ENCODE measurements at regions not wholly inside any gene's neighbourhood (a gene's known extent, or its start where the extent isn't known, plus 50 kb on each side); places are given as distances from the start of the nearest gene placed in this dataset.

DNA sequence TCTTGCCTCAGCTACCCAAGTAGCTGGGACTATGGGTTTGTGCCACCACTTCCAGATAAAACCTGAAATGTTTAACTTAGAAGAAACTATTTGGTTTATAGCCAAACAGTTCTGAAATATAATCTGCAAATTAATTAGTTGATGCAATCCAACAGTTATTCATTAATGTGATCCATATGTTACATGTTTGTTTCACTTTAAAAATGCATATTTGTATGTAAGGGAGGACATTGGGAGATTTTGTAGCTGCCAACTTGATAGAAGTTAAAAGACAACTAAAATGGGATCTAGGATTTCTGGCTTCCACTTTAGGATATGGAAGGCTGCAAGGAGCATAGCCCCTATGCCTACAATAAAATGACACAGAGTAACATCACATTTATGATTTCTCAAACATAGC, 532.5 kb upstream of the SLC10A2 start:
- no peak for DNase-seq
- Histone ChIP-seq H3K36me3 (no peaks in the 10 kb centered on the region), H3K27ac (replicated peaks) (no peak overlapping the region), H3K27me3 (ENCODE audit: low read depth) (no peaks in the 10 kb centered on the region), H3K4me1 (no peaks in the 10 kb centered on the region), H3K4me3 (no peak overlapping the region), H3K9me3 (replicated peaks) (no peaks in the 10 kb centered on the region)
- TF ChIP-seq, protein P1, sequence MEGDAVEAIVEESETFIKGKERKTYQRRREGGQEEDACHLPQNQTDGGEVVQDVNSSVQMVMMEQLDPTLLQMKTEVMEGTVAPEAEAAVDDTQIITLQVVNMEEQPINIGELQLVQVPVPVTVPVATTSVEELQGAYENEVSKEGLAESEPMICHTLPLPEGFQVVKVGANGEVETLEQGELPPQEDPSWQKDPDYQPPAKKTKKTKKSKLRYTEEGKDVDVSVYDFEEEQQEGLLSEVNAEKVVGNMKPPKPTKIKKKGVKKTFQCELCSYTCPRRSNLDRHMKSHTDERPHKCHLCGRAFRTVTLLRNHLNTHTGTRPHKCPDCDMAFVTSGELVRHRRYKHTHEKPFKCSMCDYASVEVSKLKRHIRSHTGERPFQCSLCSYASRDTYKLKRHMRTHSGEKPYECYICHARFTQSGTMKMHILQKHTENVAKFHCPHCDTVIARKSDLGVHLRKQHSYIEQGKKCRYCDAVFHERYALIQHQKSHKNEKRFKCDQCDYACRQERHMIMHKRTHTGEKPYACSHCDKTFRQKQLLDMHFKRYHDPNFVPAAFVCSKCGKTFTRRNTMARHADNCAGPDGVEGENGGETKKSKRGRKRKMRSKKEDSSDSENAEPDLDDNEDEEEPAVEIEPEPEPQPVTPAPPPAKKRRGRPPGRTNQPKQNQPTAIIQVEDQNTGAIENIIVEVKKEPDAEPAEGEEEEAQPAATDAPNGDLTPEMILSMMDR (IDR thresholded peaks at IDR 0.05; ENCODE audit: borderline replicate concordance): no peak
- intact Hi-C loops (cut with micrococcal nuclease): no loop called here

DNA sequence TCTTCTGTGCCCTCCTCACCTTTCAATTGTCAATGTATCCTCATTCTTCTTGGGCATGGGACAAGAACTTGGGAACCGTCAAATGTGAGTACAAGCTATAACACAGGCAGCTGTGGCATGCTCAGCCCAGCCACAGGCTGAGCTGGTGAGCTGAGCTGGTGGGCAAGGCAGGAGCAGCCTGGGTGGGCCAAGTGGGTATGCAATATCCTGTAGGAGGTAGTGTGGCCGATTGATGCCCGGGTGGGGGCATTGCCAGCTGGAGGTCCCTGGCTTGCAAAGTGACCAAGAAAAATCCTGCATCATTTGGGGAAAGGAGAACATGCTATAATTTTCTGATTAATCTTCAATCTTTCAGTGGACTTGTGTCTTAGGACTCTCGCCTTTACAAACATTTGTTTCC, 507.2 kb upstream of the SLC10A2 start:
- TF ChIP-seq, protein P1 (IDR thresholded peaks at IDR 0.05; ENCODE audit: borderline replicate concordance): no peak
- no peaks in the 10 kb centered on the region for H3K36me3 ChIP-seq
- no peak overlapping the region for H3K4me3 ChIP-seq
- H3K9me3 ChIP-seq (replicated peaks): peaks cover 33% of the 10 kb centered on the region
- no peaks in the 10 kb centered on the region for H3K4me1 ChIP-seq
- intact Hi-C loops (cut with micrococcal nuclease): no loop called here
- no peak overlapping the region for H3K27ac ChIP-seq (replicated peaks)
- no peak for DNase-seq
- no peaks in the 10 kb centered on the region for H3K27me3 ChIP-seq (ENCODE audit: low read depth)

DNA sequence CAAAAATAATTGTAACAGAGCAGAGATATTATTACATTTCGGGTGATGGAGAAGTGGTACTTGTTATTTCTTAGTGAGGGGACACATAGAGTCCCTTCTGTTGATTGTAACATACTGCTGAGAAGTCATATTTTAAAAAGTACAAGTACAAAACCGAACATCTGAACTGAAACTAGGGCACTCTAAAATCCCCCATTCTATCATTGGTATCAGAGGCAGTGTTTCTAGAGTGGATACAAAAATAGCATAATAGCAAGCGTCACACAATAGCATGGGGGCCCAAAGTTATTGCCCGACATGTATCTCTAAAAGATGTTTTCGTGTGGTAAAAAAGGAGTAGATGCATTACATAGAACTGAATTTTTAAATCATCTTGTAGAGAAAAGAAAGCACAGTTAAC, 502.1 kb upstream of the SLC10A2 start:
- intact Hi-C loops (cut with micrococcal nuclease): no loop called here
- Histone ChIP-seq H3K9me3 (replicated peaks) (peaks cover 14% of the 10 kb centered on the region), H3K27me3 (ENCODE audit: low read depth) (no peaks in the 10 kb centered on the region), H3K36me3 (no peaks in the 10 kb centered on the region), H3K27ac (replicated peaks) (no peak overlapping the region), H3K4me1 (no peaks in the 10 kb centered on the region), H3K4me3 (no peak overlapping the region)
- TF ChIP-seq, protein P1 (IDR thresholded peaks at IDR 0.05; ENCODE audit: borderline replicate concordance): no peak
- no peak for DNase-seq

DNA sequence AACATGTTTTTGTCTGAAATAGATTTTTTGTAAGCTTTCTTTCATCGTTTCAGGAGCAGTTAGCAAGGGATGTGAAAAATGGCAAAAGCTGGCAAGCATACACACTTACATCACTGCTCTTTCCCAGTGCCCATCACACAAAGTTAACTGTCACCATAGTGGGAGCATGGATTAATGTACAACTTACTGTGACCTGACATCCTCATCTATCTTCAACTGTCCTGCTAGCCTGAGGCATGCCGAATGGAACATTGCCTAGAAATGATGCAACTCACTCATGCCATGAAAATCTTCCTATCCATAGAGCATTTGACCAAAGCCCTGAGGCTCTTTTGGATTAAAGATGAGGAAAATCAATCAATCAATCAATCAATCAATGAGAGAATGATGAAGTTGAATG, 491.7 kb upstream of the SLC10A2 start:
- no peaks in the 10 kb centered on the region for H3K27me3 ChIP-seq (ENCODE audit: low read depth)

DNA sequence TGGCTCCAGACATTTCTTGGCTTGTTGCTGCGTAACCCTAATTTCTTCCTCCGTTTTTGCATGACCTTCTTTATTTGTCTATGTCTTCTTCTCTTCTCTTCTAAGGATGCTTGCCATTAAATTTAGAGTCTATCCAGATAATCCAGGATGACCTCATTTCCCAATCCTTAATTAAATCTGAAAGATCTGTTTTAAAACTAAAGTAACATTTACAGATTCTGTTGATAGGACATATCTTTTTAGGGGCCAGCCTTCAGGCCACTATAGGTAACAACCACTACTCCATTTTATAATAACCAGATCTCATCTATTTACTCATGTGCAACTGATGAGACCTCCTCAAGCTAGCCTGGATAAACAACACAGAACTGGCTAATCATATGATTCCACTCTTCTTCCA, 490.5 kb upstream of the SLC10A2 start:
- Histone ChIP-seq H3K27ac (replicated peaks) (no peak overlapping the region), H3K36me3 (no peaks in the 10 kb centered on the region), H3K4me3 (no peak overlapping the region), H3K27me3 (ENCODE audit: low read depth) (no peaks in the 10 kb centered on the region), H3K9me3 (replicated peaks) (no peaks in the 10 kb centered on the region), H3K4me1 (no peaks in the 10 kb centered on the region)
- DNase-seq: no peak
- TF ChIP-seq, protein P1 (IDR thresholded peaks at IDR 0.05; ENCODE audit: borderline replicate concordance): no peak
- intact Hi-C loops (cut with micrococcal nuclease): no loop called here

More for the DNA sequence above, 491.7 kb upstream of the SLC10A2 start:
- H3K9me3 ChIP-seq (replicated peaks): peaks cover 10% of the 10 kb centered on the region
- intact Hi-C loops (cut with micrococcal nuclease): no loop called here
- TF ChIP-seq, protein P1 (IDR thresholded peaks at IDR 0.05; ENCODE audit: borderline replicate concordance): no peak
- no peak for DNase-seq
- no peaks in the 10 kb centered on the region for H3K4me1 ChIP-seq
- no peak overlapping the region for H3K27ac ChIP-seq (replicated peaks)
- H3K4me3 ChIP-seq: no peak overlapping the region
- H3K36me3 ChIP-seq: no peaks in the 10 kb centered on the region

DNA sequence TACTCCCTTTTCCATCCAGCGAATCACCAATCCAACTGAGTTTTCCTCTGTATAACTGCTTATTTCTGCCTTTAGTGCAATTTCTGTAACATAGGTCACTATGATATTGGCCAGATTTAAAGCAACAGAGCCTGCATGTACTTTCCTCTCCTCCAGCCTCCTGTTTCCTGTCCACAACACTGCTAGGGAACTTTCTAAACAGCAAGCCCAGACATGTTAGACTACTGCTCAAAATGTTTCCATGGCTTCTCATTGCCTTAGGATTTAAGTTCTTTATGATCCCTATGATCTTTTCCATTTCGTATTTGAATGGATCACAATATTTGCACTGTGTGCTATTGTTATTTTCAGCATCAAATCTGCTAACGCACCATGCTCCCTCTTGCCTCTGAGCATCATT, 481.7 kb upstream of the SLC10A2 start:
- intact Hi-C loops (cut with micrococcal nuclease): no loop called here
- Histone ChIP-seq H3K27me3 (ENCODE audit: low read depth) (no peaks in the 10 kb centered on the region), H3K27ac (replicated peaks) (no peak overlapping the region), H3K4me3 (no peak overlapping the region), H3K9me3 (replicated peaks) (peaks cover 32% of the 10 kb centered on the region), H3K36me3 (no peaks in the 10 kb centered on the region), H3K4me1 (no peaks in the 10 kb centered on the region)
- TF ChIP-seq, protein P1 (IDR thresholded peaks at IDR 0.05; ENCODE audit: borderline replicate concordance): no peak
- DNase-seq: no peak
